C4-2B (cell line): ENCODE measurements at regions not wholly inside any gene's neighbourhood (a gene's known extent, or its start where the extent isn't known, plus 50 kb on each side); places are given as distances from the start of the nearest gene placed in this dataset.

ENCODE experiments used
- CTCF ChIP-seq: fragments of 450-650 bp; conservative IDR thresholded peaks from 2 replicates; pipeline ENCODE4 v1.5.1; 2017; ENCODE audit warnings: mild to moderate bottlenecking
- ZFX ChIP-seq: fragments of 450-650 bp; IDR thresholded peaks from 2 replicates; pipeline ENCODE4 v1.6.1; 2017

- no peak for TF ChIP-seq CTCF
- no peak for TF ChIP-seq ZFX
These were observed 63.6 kb upstream of the MBNL1 start for GRCh38 chr3:152205097-152205593.
